Erythroblast (primary cell): ENCODE measurements at regions not wholly inside any gene's neighbourhood (a gene's known extent, or its start where the extent isn't known, plus 50 kb on each side); places are given as distances from the start of the nearest gene placed in this dataset.

ENCODE experiments used
- GATA1 ChIP-seq: IDR thresholded peaks from 2 replicates; pipeline ENCODE4 v1.6.1; 2011; ENCODE audit warnings: low read depth, mild to moderate bottlenecking, control low read depth, low read length, moderate library complexity
- POLR2A ChIP-seq: IDR thresholded peaks from 2 replicates; pipeline ENCODE4 v1.6.1; 2011; ENCODE audit warnings: mild to moderate bottlenecking, low read length

- no peak for TF ChIP-seq POLR2A
- no peak for TF ChIP-seq GATA1
Observed at GRCh38 chr18:44187090-44187489, 493.6 kb upstream of the SETBP1 start.
